Renal cortex interstitium (tissue), 11 donors: ENCODE measurements at regions not wholly inside any gene's neighbourhood (a gene's known extent, or its start where the extent isn't known, plus 50 kb on each side); places are given as distances from the start of the nearest gene placed in this dataset.
A peak's percentile ranks its signal among the peaks of the same experiment; 100 is the strongest.

ENCODE experiments used
- DNase-seq, 11 donors: peaks; one replicate each; pipeline ENCODE4 v3.0.0-alpha.2; 2013; ENCODE audit warnings: low read depth in 9 of 11, low spot score in 4 of 11; ENCODE audit errors: extremely low read depth in 1 of 11

DNA sequence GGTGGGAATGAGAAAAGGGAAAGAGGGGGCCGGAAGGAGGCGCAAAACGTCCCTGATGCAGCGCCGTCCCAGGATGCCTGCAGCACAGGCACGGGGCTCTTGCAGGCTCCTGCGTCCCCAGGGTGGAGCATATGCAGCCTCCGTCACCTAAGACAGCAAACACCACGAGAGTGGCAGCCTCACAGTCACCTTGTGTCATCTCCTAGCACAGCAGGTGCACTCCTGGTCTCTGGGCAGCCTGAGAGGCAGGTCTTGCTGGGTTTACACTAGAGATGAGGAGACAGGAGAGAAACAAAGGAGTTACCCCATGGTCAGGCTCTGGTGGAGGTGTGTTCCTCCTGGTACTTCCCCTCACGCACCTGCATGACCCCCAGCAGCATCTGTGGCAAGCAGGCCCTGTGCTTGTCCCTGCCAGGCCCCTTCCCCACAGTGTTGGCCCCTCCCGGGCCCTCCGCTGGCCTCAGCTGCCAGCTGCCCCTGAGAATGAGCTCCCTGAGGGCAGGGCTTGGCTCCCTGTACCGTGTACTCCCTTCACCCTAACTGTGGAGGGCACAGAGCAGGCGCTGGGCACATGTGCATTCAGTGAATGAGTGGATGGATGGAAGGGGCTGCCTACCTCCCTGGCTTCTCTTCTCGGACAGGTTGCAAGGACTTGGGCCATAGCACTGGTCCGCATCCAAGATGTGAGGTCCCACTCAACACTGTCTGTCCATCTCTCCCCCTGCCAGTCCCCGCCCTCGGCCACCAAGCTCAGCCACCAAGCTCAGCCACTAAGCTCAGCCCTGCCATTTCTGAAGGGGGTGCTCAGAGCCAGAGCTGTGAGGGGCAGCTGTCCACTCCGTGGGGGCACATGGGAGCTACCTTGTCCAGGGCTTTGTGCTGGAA, 988.6 kb downstream of the BRD1 start:
- DNase-seq, result no peak

GRCh38 chr22:48838376-48838775, 989.3 kb downstream of the BRD1 start:
- no peak for DNase-seq

DNA sequence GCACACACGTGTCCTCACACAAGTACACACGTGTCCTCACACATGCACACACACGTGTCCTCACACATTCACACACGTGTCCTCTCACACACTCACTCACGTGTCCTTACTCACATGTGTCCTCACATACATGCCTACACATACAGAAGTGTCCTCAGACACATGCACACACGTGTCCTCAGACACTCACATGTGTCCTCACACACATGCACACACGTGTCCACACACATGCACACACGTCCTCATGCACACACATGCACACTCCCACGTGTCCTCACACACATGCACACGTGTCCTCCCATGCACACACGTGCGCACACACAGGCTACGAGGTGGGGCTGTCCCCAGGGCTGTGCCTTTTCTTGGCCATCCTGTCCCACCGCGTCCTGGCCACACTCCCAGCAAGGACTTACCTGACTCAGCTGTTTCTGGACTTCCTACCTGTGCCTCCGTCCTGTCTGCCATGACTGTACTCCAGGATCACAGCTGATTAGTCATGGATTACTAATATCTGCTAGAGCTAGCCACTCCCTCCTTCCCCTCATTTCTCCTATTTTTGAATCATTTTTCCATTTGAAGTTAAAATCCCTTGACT, 990.2 kb downstream of the BRD1 start:
- no peak for DNase-seq

DNA sequence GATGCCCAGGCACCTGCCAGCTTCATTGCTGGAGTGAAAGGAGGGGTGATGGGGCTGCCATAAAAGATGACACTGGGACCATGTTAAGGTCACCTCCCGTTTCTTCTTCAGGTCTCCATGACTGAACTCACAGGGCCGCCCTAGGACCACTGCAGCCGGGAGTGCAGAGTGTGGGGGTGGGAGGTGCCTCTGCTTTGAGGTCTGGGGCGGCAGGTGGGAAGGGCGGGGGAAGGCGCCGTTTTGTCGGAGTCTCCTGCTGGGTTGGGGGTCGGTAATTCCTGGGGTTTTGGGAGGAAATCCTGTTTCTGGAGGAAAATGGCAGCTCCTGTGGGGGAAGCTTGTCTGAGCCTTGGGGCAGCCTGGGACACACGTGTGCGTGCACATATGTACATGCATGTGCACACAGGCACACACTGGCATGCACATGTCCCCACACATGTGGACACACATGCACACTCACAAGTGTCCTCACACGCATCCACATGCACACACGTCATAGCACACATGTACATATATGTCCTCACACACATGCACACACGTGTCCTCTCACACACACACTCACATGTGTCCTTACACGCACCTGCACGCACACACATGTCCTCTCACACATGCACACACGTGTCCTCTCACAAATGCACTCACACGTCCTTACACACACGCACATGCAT, 990.9 kb downstream of the BRD1 start:
- DNase-seq, result no peak

GRCh38 chr22:48835857-48836672, 991.6 kb downstream of the BRD1 start:
- DNase-seq, result no peak

DNA sequence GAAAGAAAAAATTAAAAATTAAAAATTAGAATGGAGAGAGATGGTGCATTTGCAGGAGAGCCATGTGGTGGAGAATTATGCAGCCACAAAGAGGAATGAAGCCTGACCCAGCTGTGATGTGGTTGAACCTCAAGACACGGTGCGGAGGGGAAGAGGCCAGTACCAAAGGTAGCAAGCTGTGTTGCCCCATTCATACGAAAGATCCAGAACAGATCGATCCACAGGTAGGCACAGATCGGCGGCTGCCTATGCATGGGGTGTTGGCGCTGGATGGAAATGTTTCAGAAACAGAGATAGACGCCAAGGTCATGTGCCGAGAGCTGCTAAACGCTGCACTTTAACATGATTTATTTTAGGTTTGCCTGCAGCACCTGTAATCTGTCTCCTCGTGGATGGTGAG, 992.3 kb downstream of the BRD1 start:
- DNase-seq, result no peak

DNA sequence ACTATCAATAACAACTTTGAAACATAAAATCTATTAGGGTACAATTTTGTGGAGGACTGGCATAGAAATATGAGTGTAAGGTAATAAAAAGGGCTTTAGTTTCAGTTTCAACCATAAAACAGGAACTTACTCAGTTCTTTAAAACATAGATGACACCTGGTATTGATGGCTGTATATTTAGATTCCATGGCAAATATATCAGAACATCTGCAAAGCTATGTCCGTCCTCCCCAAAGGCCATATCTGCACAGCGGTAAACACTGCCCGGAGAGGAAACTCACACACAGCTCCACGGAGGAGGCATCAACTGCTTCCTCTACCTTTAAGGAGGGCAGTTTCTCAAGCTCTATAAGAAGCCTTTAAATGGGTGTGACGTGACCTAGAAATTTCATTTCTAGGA, 993.3 kb downstream of the BRD1 start:
- DNase-seq, result no peak

DNA sequence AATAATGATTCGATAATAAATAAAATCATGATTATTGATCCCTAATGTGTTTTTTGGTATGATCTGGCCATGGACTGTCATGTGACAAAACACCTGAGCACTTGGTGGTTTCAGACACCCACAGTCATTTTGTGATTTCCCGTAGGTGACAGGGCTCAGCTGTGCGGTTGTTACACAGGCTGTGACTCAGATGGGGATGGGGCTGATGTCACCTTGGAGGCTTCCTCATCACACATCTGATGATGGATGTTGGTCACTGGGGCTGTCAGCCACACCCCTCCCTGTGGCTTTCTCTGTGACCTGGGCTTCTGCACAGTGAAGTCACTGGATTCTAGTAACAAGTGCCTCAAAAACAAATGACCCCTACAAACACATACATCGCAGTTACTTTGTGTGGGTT, 995.1 kb downstream of the BRD1 start:
- DNase-seq, result no peak

GRCh38 chr22:48829908-48830307, 997.8 kb downstream of the BRD1 start:
- DNase-seq, result no peak

GRCh38 chr22:48828688-48829087, 999.0 kb downstream of the BRD1 start:
- DNase-seq, result no peak

GRCh38 chr22:48827904-48828555, 999.6 kb downstream of the BRD1 start:
- peak in 1 of 11 donors; percentile 20 for DNase-seq

- peak in 6 of 11 donors; percentile 18 to 52 (median 30) for DNase-seq
These were observed 1000.3 kb downstream of the BRD1 start for GRCh38 chr22:48827268-48827846.

GRCh38 chr22:48826546-48826945, 1001.1 kb downstream of the BRD1 start:
- DNase-seq, result no peak

- DNase-seq, result no peak
These were observed 1001.7 kb downstream of the BRD1 start for GRCh38 chr22:48825802-48826520.

DNA sequence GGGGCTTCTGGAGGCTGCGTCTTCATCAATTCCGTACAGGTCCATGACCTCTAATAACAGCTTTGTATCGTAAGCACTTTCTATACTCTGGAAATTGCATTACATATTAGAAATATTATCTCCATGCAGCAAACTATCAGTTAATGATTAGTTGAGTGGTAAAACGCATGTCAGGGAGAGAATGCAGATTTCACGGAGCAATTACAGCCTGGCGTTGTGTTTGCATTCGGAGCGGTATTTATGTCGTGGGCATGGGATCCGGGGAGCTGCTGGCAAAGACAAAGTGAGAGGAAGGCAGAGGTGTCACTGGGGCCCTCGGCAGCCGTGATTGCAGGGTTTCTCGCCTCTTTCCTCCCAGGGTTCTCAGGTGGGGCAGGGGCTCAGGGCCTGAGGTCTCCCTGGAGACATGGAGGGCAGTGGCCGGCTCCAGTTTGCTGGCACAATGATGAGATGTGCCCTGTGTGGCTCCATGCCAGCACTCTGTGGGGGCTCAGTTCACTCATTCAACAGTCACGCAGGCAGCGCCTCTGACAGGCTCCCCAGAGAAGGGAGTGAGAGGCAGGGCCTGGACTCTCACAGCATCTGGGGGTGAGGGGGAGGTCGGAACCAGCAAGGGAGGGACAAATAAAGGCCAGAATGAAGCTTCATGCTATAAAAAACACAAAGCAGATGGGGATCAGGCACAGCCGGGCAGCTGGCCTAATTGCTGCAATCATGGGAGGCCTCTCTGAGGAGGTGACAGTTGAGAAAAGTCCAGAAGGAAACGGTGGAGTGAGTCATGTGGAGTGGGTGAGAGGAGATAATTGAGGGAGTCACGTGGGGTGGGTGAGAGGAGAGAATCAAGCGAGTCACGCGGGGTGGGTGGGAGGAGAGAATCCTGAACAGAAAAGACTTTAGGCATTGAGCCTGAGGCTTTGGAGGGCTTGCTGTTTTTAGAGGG, 1002.7 kb downstream of the BRD1 start:
- DNase-seq, result no peak

- DNase-seq, result no peak
These were observed 1003.7 kb downstream of the BRD1 start for GRCh38 chr22:48823941-48824340.
